Neutrophil (primary cell): ENCODE measurements at regions not wholly inside any gene's neighbourhood (a gene's known extent, or its start where the extent isn't known, plus 50 kb on each side); places are given as distances from the start of the nearest gene placed in this dataset.
A peak's percentile ranks its signal among the peaks of the same experiment; 100 is the strongest.
"Not testable (repeated sequence)": the region's sequence is repeated elsewhere in the genome, so short reads cannot be mapped to it uniquely, and the experiment has no call there.

ENCODE experiments used
- H3K27ac ChIP-seq: fragments of 200-600 bp; sonication (generic); 2 replicates; pipeline ENCODE4 v1.5.1; 2016; ENCODE audit warnings: mild to moderate bottlenecking, moderate library complexity
- H3K27me3 ChIP-seq: fragments of 200-600 bp; sonication (generic); 2 replicates; pipeline ENCODE4 v1.6.0; 2016; ENCODE audit warnings: mild to moderate bottlenecking
- H3K36me3 ChIP-seq: fragments of 200-600 bp; sonication (generic); 2 replicates; pipeline ENCODE4 v1.5.1; 2017
- H3K4me1 ChIP-seq, 2 experiments: fragments of 200-600 bp in 1 of 2; sonication (generic) in 1 of 2; 1 replicate in 1 of 2; 2 replicates in 1 of 2; pipeline versions ENCODE4 v1.5.1 to v1.6.1; 2013 to 2016; ENCODE audit warnings: low read depth in 1 of 2, low read length in 1 of 2, mild to moderate bottlenecking in 1 of 2, moderate library complexity in 1 of 2; ENCODE audit not compliant: control insufficient read depth in 1 of 2, insufficient read depth in 1 of 2
- H3K4me3 ChIP-seq, 2 experiments: fragments of 200-600 bp in 1 of 2; sonication (generic) in 1 of 2; 1 replicate in 1 of 2; 2 replicates in 1 of 2; pipeline ENCODE4 v1.5.1; 2013 to 2016; ENCODE audit warnings: low read depth in 1 of 2, low read length in 1 of 2, mild to moderate bottlenecking in 1 of 2, moderate library complexity in 1 of 2
- H3K9me3 ChIP-seq: fragments of 200-600 bp; sonication (generic); 2 replicates; pipeline ENCODE4 v1.5.1; 2016
- CTCF ChIP-seq: fragments of 200-600 bp; sonication (generic); IDR thresholded peaks from 2 replicates; pipeline ENCODE4 v1.5.1; 2016; ENCODE audit warnings: antibody characterized with exemption

DNA sequence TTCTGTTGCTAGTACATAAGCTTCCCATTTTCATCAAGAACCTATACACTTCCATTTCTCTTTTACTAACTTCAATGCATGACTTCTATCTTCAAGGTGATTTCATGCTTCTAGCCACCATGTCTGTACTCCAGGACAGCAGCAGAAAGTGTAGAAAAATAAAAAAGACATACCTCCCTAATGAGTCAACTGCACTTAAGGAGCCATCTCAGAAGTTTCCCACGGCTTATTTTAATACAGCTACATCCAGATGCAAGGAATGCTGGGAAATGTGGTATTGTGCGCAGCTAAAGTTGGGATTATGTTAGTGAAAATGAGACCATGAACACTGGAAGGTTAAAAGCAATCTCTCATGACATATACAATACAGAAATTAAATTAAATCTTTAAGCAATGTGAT is 264.7 kb upstream of the ZNF322 start:
- not testable (repeated sequence) for H3K4me1 ChIP-seq, H3K27ac ChIP-seq, H3K27me3 ChIP-seq, H3K4me3 ChIP-seq, H3K9me3 ChIP-seq, H3K36me3 ChIP-seq

DNA sequence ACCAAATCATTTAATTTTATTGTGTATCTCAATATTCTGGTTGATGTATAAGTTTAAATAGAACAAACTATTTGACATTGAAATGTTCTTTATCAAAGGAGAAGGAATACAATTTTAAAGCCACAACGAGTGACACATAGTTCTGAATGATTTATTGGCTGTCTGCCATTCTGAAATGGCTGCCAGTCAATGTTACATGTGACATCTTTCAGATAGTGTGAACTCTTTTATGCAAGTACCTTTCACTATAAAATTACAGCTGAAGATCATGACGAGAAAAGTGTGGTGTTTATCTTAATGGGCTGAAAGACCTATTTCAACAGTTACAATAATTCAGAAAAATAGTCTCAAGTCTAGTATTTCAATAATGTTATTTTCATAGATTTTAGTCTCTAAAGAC is 268.6 kb upstream of the ZNF322 start:
- not testable (repeated sequence) for H3K27ac ChIP-seq, H3K36me3 ChIP-seq, H3K4me1 ChIP-seq, H3K4me3 ChIP-seq, H3K9me3 ChIP-seq, H3K27me3 ChIP-seq

GRCh38 chr6:26937258-26937657 is 277.7 kb upstream of the ZNF322 start:
- H3K27me3 ChIP-seq, H3K36me3 ChIP-seq, H3K4me3 ChIP-seq, H3K4me1 ChIP-seq, H3K27ac ChIP-seq, H3K9me3 ChIP-seq: not testable (repeated sequence)

DNA sequence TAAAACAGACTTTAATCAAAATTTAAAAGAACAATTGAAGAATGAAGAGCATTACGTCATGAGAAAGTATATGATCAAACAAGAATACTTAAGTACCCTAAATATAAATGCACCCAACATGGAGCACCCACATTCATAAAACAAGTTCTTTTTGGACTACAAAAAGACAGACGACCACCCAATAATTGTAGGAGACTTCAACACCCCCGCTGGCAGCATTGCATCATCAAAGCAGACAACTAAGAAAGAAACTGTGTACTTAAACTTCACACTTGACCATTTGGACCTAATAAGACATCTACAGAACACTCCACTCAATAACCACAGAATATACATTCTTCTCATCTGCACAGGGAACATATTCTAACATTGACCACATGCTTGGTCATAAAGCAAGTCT is 291.7 kb upstream of the ZNF322 start:
- not testable (repeated sequence) for H3K9me3 ChIP-seq, H3K27me3 ChIP-seq, H3K4me3 ChIP-seq, H3K36me3 ChIP-seq, H3K4me1 ChIP-seq, H3K27ac ChIP-seq

- H3K4me1 ChIP-seq, H3K27ac ChIP-seq, H3K27me3 ChIP-seq, H3K36me3 ChIP-seq, H3K9me3 ChIP-seq: not testable (repeated sequence)
- H3K4me3 ChIP-seq = peak overlapping the region; percentile 12 to 52
Measured at GRCh38 chr6:26956078-26956600, 291.4 kb upstream of the PRSS16 start.

DNA sequence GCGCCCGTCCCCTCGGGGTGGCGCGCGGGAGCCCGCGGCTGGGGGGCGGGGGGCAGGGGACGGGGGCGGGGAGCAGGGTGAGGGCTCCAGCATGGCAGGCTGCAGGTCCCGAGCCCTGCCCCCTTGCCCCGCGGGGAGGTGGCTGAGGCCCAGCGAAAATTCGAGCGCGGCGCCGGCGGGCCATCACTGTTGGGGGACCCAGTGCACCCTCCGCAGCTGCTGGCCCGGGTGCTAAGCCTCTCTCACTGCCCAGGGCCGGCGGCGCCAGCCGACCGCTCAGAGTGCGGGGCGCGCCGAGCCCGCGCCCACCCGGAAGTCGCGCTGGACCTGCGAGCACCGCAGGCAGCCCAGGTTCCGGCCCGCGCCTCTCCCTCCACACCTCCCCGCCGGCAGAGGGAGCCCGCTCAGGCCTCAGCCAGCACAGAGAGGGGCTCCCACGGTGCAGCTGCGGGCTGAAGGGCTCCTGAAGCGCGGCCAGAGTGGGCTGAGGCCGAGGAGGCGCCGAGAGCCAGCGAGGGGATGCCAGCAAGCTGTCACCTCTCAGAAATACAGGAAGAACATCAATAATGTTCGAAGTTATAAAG is 290.8 kb upstream of the PRSS16 start:
- not testable (repeated sequence) for H3K27ac ChIP-seq, H3K36me3 ChIP-seq, H3K27me3 ChIP-seq, H3K9me3 ChIP-seq, H3K4me1 ChIP-seq
- H3K4me3 ChIP-seq = peak overlapping the region; percentile 31 to 52

DNA sequence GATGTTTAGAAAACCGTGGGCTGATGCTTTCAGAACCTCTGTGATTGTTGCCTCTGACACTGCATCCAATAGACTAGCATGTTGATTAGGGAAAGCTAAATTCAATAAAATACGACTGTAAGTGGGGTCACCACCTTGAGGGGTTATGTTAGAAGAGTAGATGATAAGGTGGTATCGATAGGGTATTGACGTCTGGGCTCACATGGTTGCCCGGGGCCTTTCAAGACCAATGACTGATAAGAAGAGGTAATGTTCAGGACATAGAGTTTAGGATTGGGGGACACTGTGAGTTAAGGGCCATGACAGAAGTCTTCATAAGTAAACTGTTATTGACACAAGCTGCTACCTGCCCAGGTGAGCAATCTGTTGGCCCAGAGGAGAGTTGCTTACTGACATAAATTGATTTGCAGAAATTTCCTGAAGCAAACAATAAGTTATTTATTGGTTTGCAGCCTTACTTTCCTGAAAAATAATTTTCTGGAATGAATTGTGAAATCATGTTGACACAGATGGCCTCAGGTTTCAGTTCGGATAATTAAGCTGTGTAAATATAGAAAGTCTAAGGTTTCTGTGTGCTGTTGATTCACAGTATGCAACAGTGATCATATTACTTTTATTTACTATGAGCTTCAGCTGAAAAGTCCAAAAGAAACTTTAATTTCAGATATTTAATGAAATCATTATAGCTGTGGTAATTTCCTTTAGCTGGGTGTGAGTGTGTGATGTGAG is 289.9 kb upstream of the PRSS16 start:
- not testable (repeated sequence) for H3K4me1 ChIP-seq, H3K27ac ChIP-seq, H3K4me3 ChIP-seq, H3K36me3 ChIP-seq, H3K27me3 ChIP-seq, H3K9me3 ChIP-seq

GRCh38 chr6:26961236-26961635 is 286.3 kb upstream of the PRSS16 start:
- H3K27me3 ChIP-seq, H3K4me1 ChIP-seq, H3K4me3 ChIP-seq, H3K9me3 ChIP-seq, H3K27ac ChIP-seq, H3K36me3 ChIP-seq: not testable (repeated sequence)

- Histone ChIP-seq H3K27me3 (no peaks in the 10 kb centered on the region), H3K4me3 (no peak overlapping the region), H3K4me1 (no peaks in the 10 kb centered on the region), H3K36me3 (no peaks in the 10 kb centered on the region), H3K9me3 (no peaks in the 10 kb centered on the region), H3K27ac (no peak overlapping the region)
- TF ChIP-seq CTCF = no peak
Measured at GRCh38 chr6:27002447-27002846, 245.1 kb upstream of the PRSS16 start.
